PFSK-1 (cell line): ENCODE measurements at regions not wholly inside any gene's neighbourhood (a gene's known extent, or its start where the extent isn't known, plus 50 kb on each side); places are given as distances from the start of the nearest gene placed in this dataset.

Experiments
- FOXP2 ChIP-seq: optimal IDR thresholded peaks from 2 replicates; pipeline ENCODE3; 2011; ENCODE audit warnings: borderline replicate concordance, control low read depth, inconsistent platforms; ENCODE audit not compliant: insufficient read depth; ENCODE audit errors: extremely low read length, extremely low read depth
- POLR2AphosphoS5 ChIP-seq: IDR thresholded peaks from 2 replicates; pipeline ENCODE4 v1.6.1; 2012; ENCODE audit warnings: low read depth, mild to moderate bottlenecking, control low read depth, low read length, moderate library complexity
- REST ChIP-seq, 2 experiments: IDR thresholded peaks; 2 replicates each; pipeline versions ENCODE4 v1.6.1 to v1.8.0; 2011 to 2012; ENCODE audit warnings: low read depth in 2 of 2, low read length in 2 of 2, control low read depth in 1 of 2, inconsistent platforms in 1 of 2, mild to moderate bottlenecking in 1 of 2, moderate library complexity in 1 of 2; ENCODE audit not compliant: insufficient read depth in 1 of 2
- SIN3A ChIP-seq: IDR thresholded peaks from 2 replicates; pipeline ENCODE4 v1.6.1; 2012; ENCODE audit warnings: mild to moderate bottlenecking, low read length, moderate library complexity, borderline replicate concordance; ENCODE audit not compliant: insufficient read depth
- TAF1 ChIP-seq: IDR thresholded peaks from 2 replicates; pipeline ENCODE4 v1.6.1; 2012; ENCODE audit warnings: low read length, control low read depth, borderline replicate concordance; ENCODE audit not compliant: insufficient read depth

DNA sequence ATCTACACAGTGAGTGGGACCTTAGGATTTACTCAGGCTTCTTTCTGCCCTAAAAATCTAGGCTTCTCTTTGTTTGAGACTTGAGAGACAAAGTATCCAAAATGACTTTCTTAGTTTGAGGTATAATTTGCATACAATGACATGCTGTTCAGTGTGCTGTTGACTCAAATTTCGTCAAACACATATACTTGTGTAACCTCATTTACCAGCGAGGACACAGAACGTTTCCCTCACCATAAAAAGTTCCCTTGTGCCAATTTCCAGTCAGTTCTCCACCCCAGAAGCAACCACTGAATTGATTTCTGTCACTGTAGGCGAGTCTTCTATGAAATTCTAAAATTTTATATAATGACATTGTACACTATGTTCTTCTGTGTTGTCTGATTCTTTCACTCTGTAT, 68.0 kb upstream of the MAF start:
- no peak for TF ChIP-seq SIN3A
- no peak for TF ChIP-seq TAF1
- TF ChIP-seq REST (IDR thresholded peaks at IDR 0.05; ENCODE audit: insufficient read depth in 1 of 2, low read depth in 2 of 2, low read length in 2 of 2) = no peak
- no peak for TF ChIP-seq FOXP2
- no peak for TF ChIP-seq POLR2AphosphoS5

- no peak for TF ChIP-seq FOXP2
- no peak for TF ChIP-seq TAF1
- no peak for TF ChIP-seq SIN3A
- TF ChIP-seq POLR2AphosphoS5 = no peak
- no peak for TF ChIP-seq REST (IDR thresholded peaks at IDR 0.05; ENCODE audit: insufficient read depth in 1 of 2, low read depth in 2 of 2, low read length in 2 of 2)
Measured at GRCh38 chr16:79665970-79666369, 65.4 kb upstream of the MAF start.

DNA sequence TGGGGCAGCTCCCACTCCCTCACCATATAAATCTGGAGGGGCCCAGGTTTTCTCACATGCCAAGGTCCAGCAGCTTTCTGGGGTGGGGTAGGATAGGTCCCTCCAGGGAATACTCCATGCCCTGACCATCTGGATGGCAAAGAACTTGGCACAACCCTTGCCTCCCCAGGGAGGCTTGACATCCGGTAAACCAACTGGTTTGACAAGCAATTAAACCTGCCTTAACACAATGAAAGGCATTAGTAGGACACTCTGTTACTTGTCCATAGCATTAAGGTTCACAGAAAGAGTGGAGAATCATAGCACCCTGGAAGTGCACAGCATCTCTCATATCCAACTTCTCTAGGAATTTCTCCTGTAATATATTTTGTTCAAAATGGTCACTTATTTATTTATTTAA, 63.9 kb upstream of the MAF start:
- no peak for TF ChIP-seq SIN3A
- TF ChIP-seq POLR2AphosphoS5 = no peak
- TF ChIP-seq FOXP2 = no peak
- TF ChIP-seq TAF1 = no peak
- TF ChIP-seq REST (IDR thresholded peaks at IDR 0.05; ENCODE audit: insufficient read depth in 1 of 2, low read depth in 2 of 2, low read length in 2 of 2) = no peak

GRCh38 chr16:79662669-79663313, 62.3 kb upstream of the MAF start:
- TF ChIP-seq REST (IDR thresholded peaks at IDR 0.05; ENCODE audit: insufficient read depth in 1 of 2, low read depth in 2 of 2, low read length in 2 of 2) = no peak
- TF ChIP-seq POLR2AphosphoS5 = no peak
- no peak for TF ChIP-seq TAF1
- TF ChIP-seq SIN3A = no peak
- TF ChIP-seq FOXP2 = no peak

GRCh38 chr16:79662122-79662521, 61.6 kb upstream of the MAF start:
- no peak for TF ChIP-seq POLR2AphosphoS5
- TF ChIP-seq TAF1 = no peak
- TF ChIP-seq FOXP2 = no peak
- TF ChIP-seq SIN3A = no peak
- TF ChIP-seq REST (IDR thresholded peaks at IDR 0.05; ENCODE audit: insufficient read depth in 1 of 2, low read depth in 2 of 2, low read length in 2 of 2) = no peak
